GM18507 (cell line): ENCODE measurements at regions not wholly inside any gene's neighbourhood (a gene's known extent, or its start where the extent isn't known, plus 50 kb on each side); places are given as distances from the start of the nearest gene placed in this dataset.
"Not testable (repeated sequence)": the region's sequence is repeated elsewhere in the genome, so short reads cannot be mapped to it uniquely, and the experiment has no call there.

ENCODE experiments used
- DNase-seq: peaks from one replicate; pipeline ENCODE4 v3.0.0; 2011; ENCODE audit warnings: low read depth; ENCODE audit not compliant: insufficient read length; ENCODE audit errors: extremely low spot score
- FAIRE-seq: peaks from 2 replicates; lab custom pipeline; 2011; peaks lifted over from hg19 to GRCh38; lab: Jason Lieb, UNC

- DNase-seq (no peak), FAIRE-seq (peak; percentile 42)
Observed at GRCh38 chr4:163679189-163679588, 184.7 kb downstream of the TMA16 start.

- FAIRE-seq (no peak), DNase-seq (no peak)
Observed at GRCh38 chr4:163680386-163681098, 186.1 kb downstream of the TMA16 start.

DNA sequence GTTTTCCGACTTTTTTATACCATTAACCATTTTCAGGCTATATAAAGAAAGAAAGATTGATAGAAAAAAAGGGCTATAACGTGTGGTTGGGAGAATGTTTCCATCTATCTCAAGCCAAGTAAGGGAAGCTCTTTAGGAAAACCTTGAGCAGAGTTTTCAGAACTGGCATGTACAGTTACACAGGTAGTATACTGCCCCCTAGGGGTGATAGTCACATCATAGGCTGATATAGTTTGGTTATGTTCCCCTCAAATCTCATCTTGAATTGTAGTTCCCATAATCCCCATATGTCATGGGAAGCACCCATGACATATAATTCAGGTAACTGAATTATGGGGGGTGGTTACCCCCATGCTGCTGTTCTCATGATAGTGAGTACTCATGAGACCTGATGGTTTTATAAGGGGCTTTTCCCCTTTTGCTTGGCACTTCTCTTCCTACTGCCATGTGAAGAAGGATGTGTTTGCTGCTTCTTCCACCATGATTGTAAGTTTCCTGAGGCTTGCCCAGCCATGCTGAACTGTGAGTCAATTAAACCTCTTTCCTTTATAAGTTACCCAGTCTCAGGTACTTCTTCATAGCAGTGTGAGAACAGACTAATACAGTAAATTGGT, 186.8 kb downstream of the TMA16 start:
- FAIRE-seq (peak; percentile 82), DNase-seq (no peak)

DNA sequence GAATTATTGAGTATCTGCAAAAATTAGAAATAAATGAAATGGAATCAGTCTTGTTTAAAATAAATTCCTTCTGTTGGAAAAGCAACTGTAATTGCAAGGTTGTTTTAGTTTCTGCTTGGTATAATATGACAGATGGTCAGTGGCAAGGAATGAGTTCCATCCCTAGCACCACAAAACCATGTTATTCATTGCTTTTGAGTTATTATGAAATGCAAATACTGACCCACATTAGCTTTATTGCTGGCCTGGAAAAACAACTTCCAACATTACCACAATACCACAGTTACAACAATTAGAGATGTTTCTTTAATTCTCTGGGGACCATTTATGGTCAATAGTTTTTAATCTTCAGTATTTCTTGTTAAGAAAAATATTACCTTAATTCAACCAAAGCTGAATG, 194.4 kb downstream of the TMA16 start:
- FAIRE-seq = no peak
- DNase-seq = no peak

- no peak for FAIRE-seq
Observed at GRCh38 chr4:163693211-163693610, 198.7 kb downstream of the TMA16 start.

DNA sequence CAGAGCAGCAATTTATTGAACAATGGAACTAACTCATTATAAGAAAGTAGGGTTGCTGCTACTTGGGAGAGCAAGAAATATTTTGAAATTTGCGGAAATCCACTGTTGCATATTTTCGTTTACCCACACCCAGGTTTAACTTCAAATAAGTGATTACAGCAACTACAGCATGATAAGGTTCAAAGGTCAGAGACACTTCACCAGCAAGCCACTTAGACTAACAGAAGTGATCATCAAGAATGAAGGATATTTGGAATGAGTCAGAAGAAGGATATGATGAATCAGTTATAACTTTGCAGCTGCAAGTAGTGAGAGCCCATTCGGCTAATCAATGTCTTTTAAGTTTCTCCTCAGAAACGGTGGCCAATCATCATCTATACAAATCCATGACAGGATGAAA, 199.3 kb downstream of the TMA16 start:
- no peak for FAIRE-seq

More at GRCh38 chr4:163693211-163693610, 198.7 kb downstream of the TMA16 start:
- DNase-seq = no peak

GRCh38 chr4:163694385-163694784, 199.9 kb downstream of the TMA16 start:
- FAIRE-seq (no peak), DNase-seq (no peak)

More for the DNA sequence above, 199.3 kb downstream of the TMA16 start:
- DNase-seq = no peak

GRCh38 chr4:163697121-163697520, 202.6 kb downstream of the TMA16 start:
- FAIRE-seq (no peak), DNase-seq (no peak)

GRCh38 chr4:163700383-163700782, 205.9 kb downstream of the TMA16 start:
- DNase-seq = not testable (repeated sequence)
- FAIRE-seq = peak; percentile 29

DNA sequence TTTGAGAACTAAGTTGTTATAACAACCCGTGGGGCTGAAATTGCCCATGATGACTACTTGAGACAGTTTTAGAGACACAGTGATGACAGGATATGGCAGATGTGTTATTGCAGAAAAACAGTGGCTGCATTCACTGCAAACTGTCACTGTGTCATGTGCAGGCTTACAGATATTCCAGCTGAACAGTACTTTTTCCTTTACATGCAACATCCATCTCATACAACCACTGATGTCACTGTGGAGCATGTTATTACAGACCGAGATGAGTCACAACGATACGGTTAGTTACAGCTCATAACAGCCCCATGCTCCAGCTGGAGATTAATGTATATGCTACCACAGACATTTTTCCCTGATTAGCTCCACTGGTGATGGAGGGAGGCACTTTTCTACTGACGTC, 207.4 kb downstream of the TMA16 start:
- DNase-seq (peak; percentile 2), FAIRE-seq (peak; percentile 79)

GRCh38 chr4:163702736-163703135, 208.2 kb downstream of the TMA16 start:
- DNase-seq (no peak), FAIRE-seq (no peak)

GRCh38 chr4:163703251-163703650, 208.8 kb downstream of the TMA16 start:
- DNase-seq (no peak), FAIRE-seq (no peak)

DNA sequence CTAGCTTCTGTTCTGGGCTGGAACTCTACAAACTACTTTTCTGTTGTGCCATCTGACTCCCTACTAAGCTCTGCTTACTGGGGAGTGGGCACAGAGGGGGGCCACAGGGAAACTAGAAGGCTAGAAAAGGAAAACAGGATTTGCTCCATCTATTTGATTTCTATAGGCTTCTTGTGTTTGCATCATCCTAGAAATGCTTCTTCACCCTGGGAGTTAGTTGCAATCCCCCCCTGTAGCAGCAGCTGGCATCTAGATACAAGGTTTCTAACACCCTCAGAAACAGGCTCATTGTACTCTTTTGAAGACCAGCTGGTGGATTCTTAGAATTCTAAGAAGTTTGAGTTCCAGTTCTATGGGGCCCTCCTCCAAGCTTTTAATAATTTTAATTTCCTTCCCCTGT, 213.4 kb downstream of the TMA16 start:
- no peak for DNase-seq
- no peak for FAIRE-seq

DNA sequence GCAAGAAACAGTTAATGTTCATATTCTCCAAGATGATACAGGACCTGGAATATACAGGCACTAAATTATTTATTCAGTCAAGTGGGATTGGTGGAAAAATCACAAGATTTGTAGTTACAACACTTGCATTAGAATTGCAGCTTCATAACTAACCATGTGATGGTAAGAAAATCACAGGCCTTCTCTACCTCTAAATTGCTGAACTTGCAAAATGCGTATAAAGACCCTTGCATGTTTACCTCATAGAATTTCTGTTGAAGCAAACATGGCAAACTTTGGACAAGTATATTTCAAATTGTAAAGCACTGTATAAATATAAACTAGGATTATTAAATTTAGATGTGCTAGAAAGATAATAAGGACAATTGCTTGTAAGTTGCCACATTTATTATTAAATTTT, 215.1 kb downstream of the TMA16 start:
- DNase-seq (no peak), FAIRE-seq (no peak)

GRCh38 chr4:163710158-163710557, 215.7 kb downstream of the TMA16 start:
- DNase-seq (no peak), FAIRE-seq (no peak)

- DNase-seq, FAIRE-seq: not testable (repeated sequence)
Observed at GRCh38 chr4:163724495-163724894, 230.0 kb downstream of the TMA16 start.

DNA sequence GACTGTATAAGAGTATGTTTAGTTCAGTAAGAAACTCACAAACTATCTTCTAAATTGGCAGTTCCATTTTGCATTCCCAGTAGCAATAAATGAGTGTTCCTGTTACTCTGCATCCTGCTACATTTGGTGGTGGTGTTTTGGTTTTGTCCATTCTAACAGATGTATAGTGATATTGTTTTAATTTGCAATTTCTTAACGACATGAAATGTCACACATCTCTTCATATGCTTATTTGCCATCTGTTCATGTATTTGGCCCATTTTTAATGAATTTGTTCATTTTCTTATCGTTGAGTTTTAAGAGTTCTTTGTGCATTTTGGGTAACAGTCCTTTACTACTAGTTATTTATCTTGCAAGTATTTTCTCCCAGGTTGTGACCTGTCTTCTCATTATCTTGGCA, 232.2 kb downstream of the TMA16 start:
- DNase-seq = no peak
- no peak for FAIRE-seq

DNA sequence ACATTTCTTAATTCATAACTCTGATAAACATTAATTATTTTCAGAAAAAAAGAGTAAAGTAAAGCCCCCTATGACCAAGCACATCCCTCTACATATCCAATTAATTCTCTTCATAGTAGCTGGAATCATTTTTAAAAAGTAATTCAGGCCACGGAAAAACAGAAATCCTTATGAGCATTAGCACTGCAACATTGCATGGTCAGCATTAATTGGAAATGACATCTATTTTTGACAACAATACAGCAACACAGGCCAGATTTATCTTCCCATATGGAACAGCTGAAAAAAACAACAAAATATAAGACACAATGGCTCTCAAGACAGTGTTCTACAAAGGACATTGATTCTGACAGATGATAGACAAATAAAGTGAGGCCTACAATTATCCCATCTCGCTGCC, 236.6 kb downstream of the TMA16 start:
- no peak for FAIRE-seq
- DNase-seq = no peak

DNA sequence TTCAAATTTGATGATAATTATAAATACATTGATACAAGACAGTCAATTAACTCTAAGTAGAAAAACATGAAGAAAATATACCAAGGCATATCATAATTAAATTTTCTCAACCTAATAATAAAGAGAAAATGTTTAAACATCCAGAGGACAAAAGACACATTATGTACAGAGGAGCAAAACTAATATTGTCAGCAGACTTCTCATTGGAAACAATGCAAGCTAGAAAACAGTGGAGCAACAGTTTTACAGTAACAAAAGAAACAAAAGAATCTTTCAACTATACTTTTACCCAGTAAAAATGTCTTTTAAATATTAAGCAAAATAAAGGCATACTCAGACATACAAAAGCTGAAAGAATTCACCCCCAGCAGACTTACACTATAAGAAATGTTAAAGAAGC, 238.0 kb downstream of the TMA16 start:
- FAIRE-seq = no peak
- no peak for DNase-seq

DNA sequence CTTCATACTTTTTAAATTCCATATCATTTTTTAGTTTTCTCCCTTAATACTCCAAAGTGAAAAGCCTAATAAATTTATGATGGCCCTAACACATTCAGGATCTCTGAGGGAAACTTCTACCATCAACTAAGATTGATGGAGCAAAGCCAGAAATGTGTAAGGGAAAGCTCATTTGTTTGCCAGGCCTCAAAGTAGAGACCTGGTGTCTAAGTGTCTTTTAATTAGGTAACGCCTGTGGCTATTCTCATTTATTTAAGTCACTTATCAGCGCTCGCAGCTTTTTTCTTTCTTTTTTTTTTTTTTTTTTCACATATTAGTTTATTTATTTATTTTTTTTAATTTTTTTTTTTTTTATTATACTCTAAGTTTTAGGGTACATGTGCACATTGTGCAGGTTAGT, 242.4 kb downstream of the TMA16 start:
- no peak for FAIRE-seq
- DNase-seq = no peak

DNA sequence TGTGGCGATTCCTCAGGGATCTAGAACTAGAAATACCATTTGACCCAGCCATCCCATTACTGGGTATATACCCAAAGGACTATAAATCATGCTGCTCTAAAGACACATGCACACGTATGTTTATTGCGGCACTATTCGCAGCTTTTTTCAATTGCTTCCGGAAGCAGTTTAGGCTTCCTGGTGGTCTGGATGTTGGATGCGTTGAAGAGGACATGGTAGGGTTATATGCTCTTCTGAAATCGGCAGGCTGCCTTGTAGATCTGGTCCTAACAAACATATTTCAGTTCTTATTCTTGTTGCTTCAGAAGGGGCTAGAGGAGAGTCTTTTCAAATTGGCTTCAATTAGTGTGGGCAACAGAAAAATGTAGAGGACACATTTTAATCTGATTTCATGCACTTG, 243.4 kb downstream of the TMA16 start:
- not testable (repeated sequence) for FAIRE-seq, DNase-seq
